H1 (cell line): ENCODE measurements at regions not wholly inside any gene's neighbourhood (a gene's known extent, or its start where the extent isn't known, plus 50 kb on each side); places are given as distances from the start of the nearest gene placed in this dataset.

ENCODE experiments used
- CTCF ChIA-PET: fragments of 300-600 bp; sonication (Branson Sonifier 250); formaldehyde crosslinking; loops from one replicate; lab custom pipeline; 2021; ENCODE audit not compliant: partially characterized antibody; lab: Charles Lee
- POLR2A ChIA-PET: fragments of 300-600 bp; sonication (Branson Sonifier 250); formaldehyde crosslinking; loops from one replicate; lab custom pipeline; 2021; ENCODE audit warnings: inconsistent platforms; ENCODE audit not compliant: partially characterized antibody; lab: Charles Lee
- DNase-seq, 2 experiments: peaks; one replicate each; pipeline versions ENCODE4 v3.0.0 to v3.0.0-alpha.2; 2010 to 2022; ENCODE audit warnings: low spot score in 2 of 2, low read depth in 1 of 2, mixed read lengths in 1 of 2
- FAIRE-seq: peaks from 2 replicates; lab custom pipeline; 2011; peaks lifted over from hg19 to GRCh38; lab: Jason Lieb, UNC
- H2AFZ ChIP-seq: 2 replicates; pipeline ENCODE4 v1.8.1; 2012; ENCODE audit warnings: low read length, inconsistent platforms
- H2AK5ac ChIP-seq: 2 replicates; pipeline ENCODE4 v1.6.1; 2013; ENCODE audit warnings: low read depth, low read length
- H2BK120ac ChIP-seq: replicated peaks from 2 replicates; pipeline ENCODE3; 2013; ENCODE audit warnings: low read depth, low read length, inconsistent platforms
- H2BK12ac ChIP-seq: 2 replicates; pipeline ENCODE4 v1.6.1; 2013; ENCODE audit warnings: low read depth, low read length
- H2BK15ac ChIP-seq: 2 replicates; pipeline ENCODE4 v1.6.1; 2013; ENCODE audit warnings: low read length
- H2BK20ac ChIP-seq: 2 replicates; pipeline ENCODE4 v1.6.1; 2013; ENCODE audit warnings: low read length
- H2BK5ac ChIP-seq: 2 replicates; pipeline ENCODE4 v1.6.1; 2013; ENCODE audit warnings: low read depth, low read length
- H3K14ac ChIP-seq: 2 replicates; pipeline ENCODE4 v1.6.1; 2013; ENCODE audit warnings: inconsistent platforms; ENCODE audit not compliant: insufficient read length
- H3K18ac ChIP-seq: 2 replicates; pipeline ENCODE4 v1.6.1; 2013; ENCODE audit warnings: low read length; ENCODE audit errors: extremely low read depth
- H3K23ac ChIP-seq: 2 replicates; pipeline ENCODE4 v1.6.1; 2013; ENCODE audit warnings: inconsistent platforms; ENCODE audit not compliant: insufficient read length
- H3K23me2 ChIP-seq: 2 replicates; pipeline ENCODE4 v1.6.1; 2013; ENCODE audit warnings: low read depth, low read length
- H3K27ac ChIP-seq: 2 replicates; pipeline ENCODE4 v1.6.1; 2011; ENCODE audit warnings: low read depth, low read length, inconsistent platforms
- H3K27me3 ChIP-seq, 4 experiments: replicated peaks in 1 of 4; 1 replicate in 1 of 4; 2 replicates in 3 of 4; pipeline versions ENCODE4 v1.6.1 to v1.8.1; 2011 to 2013; ENCODE audit warnings: low read length in 3 of 4, mild to moderate bottlenecking in 3 of 4, inconsistent platforms in 2 of 4, mixed read lengths in 2 of 4, moderate library complexity in 1 of 4; ENCODE audit not compliant: control insufficient read depth in 3 of 4, insufficient read depth in 3 of 4; ENCODE audit errors: extremely low read depth in 1 of 4
- H3K36me3 ChIP-seq, 4 experiments: 2 replicates each; pipeline versions ENCODE4 v1.6.1 to v1.8.1; 2011 to 2013; ENCODE audit warnings: mild to moderate bottlenecking in 4 of 4, low read length in 3 of 4, moderate library complexity in 2 of 4, control low read depth in 1 of 4, inconsistent platforms in 1 of 4; ENCODE audit not compliant: insufficient read depth in 4 of 4, control insufficient read depth in 2 of 4
- H3K4ac ChIP-seq: replicated peaks from 2 replicates; pipeline ENCODE3; 2013; ENCODE audit warnings: low read length, low read depth, mixed read lengths, inconsistent platforms; ENCODE audit not compliant: insufficient read length
- H3K4me1 ChIP-seq, 4 experiments: replicated peaks in 1 of 4; 1 replicate in 1 of 4; 2 replicates in 3 of 4; pipeline versions ENCODE4 v1.6.1 to v1.8.1; 2011 to 2013; ENCODE audit warnings: low read length in 3 of 4, inconsistent platforms in 2 of 4, mixed read lengths in 1 of 4; ENCODE audit not compliant: insufficient read depth in 4 of 4, control insufficient read depth in 3 of 4
- H3K4me2 ChIP-seq, 2 experiments: 2 replicates each; pipeline versions ENCODE4 v1.6.1 to v1.8.1; 2011 to 2013; ENCODE audit warnings: low read depth in 2 of 2, low read length in 2 of 2, control low read depth in 1 of 2, inconsistent platforms in 1 of 2, mild to moderate bottlenecking in 1 of 2; ENCODE audit not compliant: insufficient read depth in 1 of 2
- H3K4me3 ChIP-seq, 4 experiments: fragments of 200-600, 300-600 bp in 1 of 4; sonication (generic), shearing (Covaris generic), sonication (Bioruptor Twin) in 1 of 4; 2 replicates each; pipeline versions ENCODE4 v1.5.1 to v1.8.1; 2011 to 2016; ENCODE audit warnings: low read length in 4 of 4, low read depth in 3 of 4, control low read depth in 2 of 4, inconsistent platforms in 2 of 4, mild to moderate bottlenecking in 2 of 4, mixed read lengths in 1 of 4, moderate library complexity in 1 of 4; ENCODE audit not compliant: insufficient read depth in 2 of 4; ENCODE audit errors: extremely low read depth in 1 of 4
- H3K56ac ChIP-seq: replicated peaks from 2 replicates; pipeline ENCODE3; 2013; ENCODE audit warnings: low read depth, mild to moderate bottlenecking, mixed read lengths, low read length, inconsistent platforms; ENCODE audit not compliant: insufficient read length
- H3K79me1 ChIP-seq: 2 replicates; pipeline ENCODE4 v1.6.1; 2013; ENCODE audit warnings: low read depth, low read length, control low read depth
- H3K79me2 ChIP-seq, 2 experiments: 2 replicates each; pipeline versions ENCODE4 v1.6.1 to v1.8.1; 2012 to 2013; ENCODE audit warnings: low read length in 2 of 2, mild to moderate bottlenecking in 2 of 2, inconsistent platforms in 1 of 2; ENCODE audit not compliant: insufficient read depth in 2 of 2, control insufficient read depth in 1 of 2
- H3K9ac ChIP-seq, 4 experiments: replicated peaks in 1 of 4; 1 replicate in 1 of 4; 2 replicates in 3 of 4; pipeline versions ENCODE4 v1.6.1 to v1.8.1; 2011 to 2013; ENCODE audit warnings: low read depth in 3 of 4, low read length in 3 of 4, control low read depth in 2 of 4, mild to moderate bottlenecking in 2 of 4, moderate library complexity in 2 of 4, inconsistent platforms in 1 of 4; ENCODE audit errors: extremely low read depth in 1 of 4
- H3K9me3 ChIP-seq, 2 experiments: 2 replicates each; pipeline versions ENCODE4 v1.6.1 to v1.8.1; 2012 to 2013; ENCODE audit warnings: mild to moderate bottlenecking in 2 of 2, moderate library complexity in 2 of 2, control low read depth in 1 of 2, inconsistent platforms in 1 of 2, low read depth in 1 of 2, low read length in 1 of 2, mixed read lengths in 1 of 2; ENCODE audit not compliant: insufficient read depth in 2 of 2
- H4K20me1 ChIP-seq, 2 experiments: replicated peaks in 1 of 2; 2 replicates each; pipeline versions ENCODE3 to v1.8.1; 2011 to 2013; ENCODE audit warnings: inconsistent platforms in 2 of 2, low read length in 2 of 2, mild to moderate bottlenecking in 1 of 2; ENCODE audit not compliant: insufficient read depth in 2 of 2, control insufficient read depth in 1 of 2
- H4K5ac ChIP-seq: 2 replicates; pipeline ENCODE4 v1.6.1; 2013; ENCODE audit warnings: low read length, low read depth, mixed read lengths, inconsistent platforms; ENCODE audit not compliant: insufficient read length
- H4K8ac ChIP-seq: 2 replicates; pipeline ENCODE4 v1.8.0; 2013; ENCODE audit warnings: mild to moderate bottlenecking, moderate library complexity, low read length, inconsistent platforms; ENCODE audit not compliant: insufficient read depth; ENCODE audit errors: extremely low read depth
- H4K91ac ChIP-seq: replicated peaks from 2 replicates; pipeline ENCODE3; 2013; ENCODE audit warnings: low read length, mixed read lengths, inconsistent platforms; ENCODE audit not compliant: insufficient read length
- ATF3 ChIP-seq: IDR thresholded peaks from 2 replicates; pipeline ENCODE4 v1.6.1; 2011; ENCODE audit warnings: low read depth, mild to moderate bottlenecking, low read length; ENCODE audit not compliant: insufficient read depth
- BRCA1 ChIP-seq: IDR thresholded peaks from 2 replicates; pipeline ENCODE4 v1.6.1; 2012; ENCODE audit warnings: low read depth, low read length, improper control_type of control experiment
- CEBPB ChIP-seq: IDR thresholded peaks from 2 replicates; pipeline ENCODE4 v1.6.1; 2012; ENCODE audit warnings: low read depth, low read length
- CREB1 ChIP-seq: IDR thresholded peaks from 2 replicates; pipeline ENCODE4 v1.6.1; 2012; ENCODE audit warnings: inconsistent platforms
- EZH2 ChIP-seq: fragments of 200-600 bp; sonication (generic); IDR thresholded peaks from 2 replicates; pipeline ENCODE4 v1.7.1; 2012; ENCODE audit warnings: low read depth, mild to moderate bottlenecking, moderate library complexity, low read length, inconsistent platforms; ENCODE audit not compliant: severe bottlenecking
- GABPA ChIP-seq: IDR thresholded peaks from 2 replicates; pipeline ENCODE4 v1.6.1; 2011; ENCODE audit warnings: mild to moderate bottlenecking, low read length, moderate library complexity, borderline replicate concordance; ENCODE audit not compliant: insufficient read depth
- KDM1A ChIP-seq: fragments of 200-600, 300-600 bp; sonication (generic); IDR thresholded peaks from 2 replicates; pipeline ENCODE4 v1.7.1; 2016; ENCODE audit warnings: mild to moderate bottlenecking, low read length, borderline replicate concordance
- MAFK ChIP-seq: IDR thresholded peaks from 2 replicates; pipeline ENCODE4 v1.6.1; 2012; ENCODE audit warnings: low read depth, mild to moderate bottlenecking, improper control_type of control experiment, low read length
- POLR2AphosphoS5 ChIP-seq: IDR thresholded peaks from 2 replicates; pipeline ENCODE4 v1.6.1; 2011; ENCODE audit warnings: low read depth, low read length
- RAD21 ChIP-seq, 2 experiments: IDR thresholded peaks in 1 of 2; conservative IDR thresholded peaks in 1 of 2; 2 replicates each; pipeline ENCODE4 v1.6.1; 2011; ENCODE audit warnings: low read depth in 2 of 2, low read length in 2 of 2, improper control_type of control experiment in 1 of 2, inconsistent platforms in 1 of 2, mild to moderate bottlenecking in 1 of 2, moderate library complexity in 1 of 2
- SIN3A ChIP-seq, 2 experiments: IDR thresholded peaks in 1 of 2; conservative IDR thresholded peaks in 1 of 2; 2 replicates each; pipeline ENCODE4 v1.6.1; 2011 to 2012; ENCODE audit warnings: low read length in 2 of 2, improper control_type of control experiment in 1 of 2, low read depth in 1 of 2, mild to moderate bottlenecking in 1 of 2
- SP2 ChIP-seq: IDR thresholded peaks from 2 replicates; pipeline ENCODE4 v1.6.1; 2012; ENCODE audit warnings: mild to moderate bottlenecking, low read length, inconsistent platforms
- SP4 ChIP-seq: IDR thresholded peaks from 2 replicates; pipeline ENCODE4 v1.6.1; 2012; ENCODE audit warnings: low read length, inconsistent platforms
- TAF1 ChIP-seq: IDR thresholded peaks from 2 replicates; pipeline ENCODE4 v1.6.1; 2011; ENCODE audit warnings: mild to moderate bottlenecking, low read depth, low read length
- WGBS, 2 experiments: shearing (Covaris generic) in 1 of 2; methylation state at CpG; one replicate each; pipeline versions ENCODE4 v1.1.6 to v1.1.7; 2013 to 2015; ENCODE audit warnings: low lambda C conversion rate in 2 of 2, mixed read lengths in 2 of 2, inconsistent platforms in 1 of 2, low coverage in 1 of 2, missing lambda C conversion rate in 1 of 2; ENCODE audit not compliant: insufficient replicate concordance in 2 of 2, insufficient coverage in 1 of 2, insufficient read length in 1 of 2; ENCODE audit errors: extremely low coverage in 1 of 2, missing lambda C conversion rate in 1 of 2; 5-methylcytosine and 5-hydroxymethylcytosine counted together

GRCh38 chr1:11342621-11343032 lies 69.6 kb downstream of the UBIAD1 start:
- no peak overlapping the region for H2BK120ac ChIP-seq
- H2BK15ac ChIP-seq: peak overlapping the region; percentile 75; the same call in 1 of the 2 replicates
- no peak overlapping the region for H4K8ac ChIP-seq
- no peak overlapping the region for H2BK12ac ChIP-seq
- H3K27me3 ChIP-seq: no peaks in the 10 kb centered on the region
- FAIRE-seq (no peak), DNase-seq (no peak)
- no peak overlapping the region for H3K23ac ChIP-seq
- H3K23me2 ChIP-seq: no peaks in the 10 kb centered on the region
- H2AK5ac ChIP-seq: no peak overlapping the region
- H2AFZ ChIP-seq: no peak overlapping the region
- no peak overlapping the region for H3K18ac ChIP-seq
- H3K9ac ChIP-seq: no peak overlapping the region
- no peak overlapping the region for H3K14ac ChIP-seq
- 84% methylated on average over 6 of the region's 6 CpGs; no CpG with 5 or more reads in 1 of the 2 experiments for WGBS, 2 experiments
- POLR2A ChIA-PET: interaction anchor here (0.6 kb wide), 1 partner anchor 139 kb away, joined by 3 read pairs; no protein-coding TSS in a partner anchor
- CTCF ChIA-PET: interaction anchor here (0.6 to 4.0 kb wide), 7 partner anchors 10 to 290 kb away, joined by 3 to 22 read pairs (median 10); no protein-coding TSS in a partner anchor
- no peak overlapping the region for H3K4me2 ChIP-seq
- H4K5ac ChIP-seq: no peak overlapping the region
- H3K9me3 ChIP-seq: no peaks in the 10 kb centered on the region
- no peak overlapping the region for H2BK20ac ChIP-seq
- H3K56ac ChIP-seq: no peak overlapping the region
- no peak overlapping the region for H4K91ac ChIP-seq
- peaks cover 0 to 2% of the 10 kb centered on the region in 2 experiments for H4K20me1 ChIP-seq
- no peak overlapping the region for H2BK5ac ChIP-seq
- no peak overlapping the region for H3K4me3 ChIP-seq
- H3K79me1 ChIP-seq: no peaks in the 10 kb centered on the region
- H3K4me1 ChIP-seq: peaks cover 0 to 23% (median 9%) of the 10 kb centered on the region in 4 experiments
- H3K36me3 ChIP-seq: no peaks in the 10 kb centered on the region
- no peaks in the 10 kb centered on the region for H3K79me2 ChIP-seq
- no peak overlapping the region for H3K4ac ChIP-seq
- H3K27ac ChIP-seq: no peak overlapping the region
- no peak for TF ChIP-seq MAFK
- TF ChIP-seq CREB1: no peak
- no peak for TF ChIP-seq TAF1
- no peak for TF ChIP-seq SP2
- no peak for TF ChIP-seq SIN3A (conservative IDR thresholded peaks at IDR 0.05 in 1 of 2, IDR thresholded peaks at IDR 0.05 in 1 of 2; ENCODE audit: low read depth in 1 of 2, low read length in 2 of 2)
- TF ChIP-seq GABPA: no peak
- no peak for TF ChIP-seq RAD21 (IDR thresholded peaks at IDR 0.05 in 1 of 2, conservative IDR thresholded peaks at IDR 0.05 in 1 of 2; ENCODE audit: low read depth in 2 of 2, low read length in 2 of 2)
- no peak for TF ChIP-seq SP4
- TF ChIP-seq POLR2AphosphoS5: no peak
- TF ChIP-seq KDM1A: no peak
- no peak for TF ChIP-seq EZH2
- TF ChIP-seq CEBPB: no peak
- TF ChIP-seq BRCA1: no peak
- no peak for TF ChIP-seq ATF3
